ENCODE measurements at regions not wholly inside any gene's neighbourhood (a gene's known extent, or its start where the extent isn't known, plus 50 kb on each side); places are given as distances from the start of the nearest gene placed in this dataset.

- TF ChIP-seq, protein P1, sequence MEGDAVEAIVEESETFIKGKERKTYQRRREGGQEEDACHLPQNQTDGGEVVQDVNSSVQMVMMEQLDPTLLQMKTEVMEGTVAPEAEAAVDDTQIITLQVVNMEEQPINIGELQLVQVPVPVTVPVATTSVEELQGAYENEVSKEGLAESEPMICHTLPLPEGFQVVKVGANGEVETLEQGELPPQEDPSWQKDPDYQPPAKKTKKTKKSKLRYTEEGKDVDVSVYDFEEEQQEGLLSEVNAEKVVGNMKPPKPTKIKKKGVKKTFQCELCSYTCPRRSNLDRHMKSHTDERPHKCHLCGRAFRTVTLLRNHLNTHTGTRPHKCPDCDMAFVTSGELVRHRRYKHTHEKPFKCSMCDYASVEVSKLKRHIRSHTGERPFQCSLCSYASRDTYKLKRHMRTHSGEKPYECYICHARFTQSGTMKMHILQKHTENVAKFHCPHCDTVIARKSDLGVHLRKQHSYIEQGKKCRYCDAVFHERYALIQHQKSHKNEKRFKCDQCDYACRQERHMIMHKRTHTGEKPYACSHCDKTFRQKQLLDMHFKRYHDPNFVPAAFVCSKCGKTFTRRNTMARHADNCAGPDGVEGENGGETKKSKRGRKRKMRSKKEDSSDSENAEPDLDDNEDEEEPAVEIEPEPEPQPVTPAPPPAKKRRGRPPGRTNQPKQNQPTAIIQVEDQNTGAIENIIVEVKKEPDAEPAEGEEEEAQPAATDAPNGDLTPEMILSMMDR (conservative IDR thresholded peaks at IDR 0.05 in 1 of 2, IDR thresholded peaks at IDR 0.05 in 1 of 2; ENCODE audit: extremely low read depth in 1 of 2, insufficient read depth in 1 of 2, low read depth in 1 of 2, low read length in 2 of 2): no peak
- TF ChIP-seq EZH2 (IDR thresholded peaks at IDR 0.05; ENCODE audit: borderline replicate concordance, low read length): no peak
These were observed 498.1 kb upstream of the POT1 start for GRCh38 chr7:125427676-125428075.
